ENCODE measurements at regions not wholly inside any gene's neighbourhood (a gene's known extent, or its start where the extent isn't known, plus 50 kb on each side); places are given as distances from the start of the nearest gene placed in this dataset.

GRCh38 chr6:165987483-165988301, 180.0 kb downstream of the TBXT start:
- DNase-seq (ENCODE audit: low read depth in 3 of 3, low spot score in 2 of 3) = no peak

DNA sequence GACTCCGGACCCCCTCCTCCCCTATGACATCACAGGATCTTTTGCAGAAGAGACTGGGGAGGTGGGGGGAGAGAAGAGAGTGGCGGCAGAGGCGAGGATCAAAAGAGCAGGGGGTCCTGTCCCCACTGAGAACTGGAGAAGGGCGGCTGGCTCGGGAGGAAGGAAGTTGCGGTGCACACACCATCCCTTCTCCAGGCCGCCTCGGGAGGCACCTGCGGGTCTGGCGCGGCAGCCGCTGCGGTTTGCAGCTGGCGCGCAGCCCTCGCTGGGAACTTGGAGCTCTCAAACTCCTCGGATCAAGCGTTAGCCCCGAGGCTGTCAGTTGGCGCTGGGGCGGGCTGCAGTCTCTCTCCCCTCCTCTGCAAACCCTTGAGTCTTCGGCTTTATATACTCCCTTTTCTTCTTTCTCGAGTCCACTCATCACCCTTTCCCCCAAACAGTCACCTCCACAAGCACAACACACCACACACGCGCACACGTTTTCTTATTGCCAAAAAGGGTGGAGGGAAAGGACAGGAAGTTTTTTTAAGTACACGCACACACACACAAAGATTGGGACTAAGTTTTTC, 180.7 kb downstream of the TBXT start:
- DNase-seq (ENCODE audit: low read depth in 3 of 3, low spot score in 2 of 3) = no peak

DNA sequence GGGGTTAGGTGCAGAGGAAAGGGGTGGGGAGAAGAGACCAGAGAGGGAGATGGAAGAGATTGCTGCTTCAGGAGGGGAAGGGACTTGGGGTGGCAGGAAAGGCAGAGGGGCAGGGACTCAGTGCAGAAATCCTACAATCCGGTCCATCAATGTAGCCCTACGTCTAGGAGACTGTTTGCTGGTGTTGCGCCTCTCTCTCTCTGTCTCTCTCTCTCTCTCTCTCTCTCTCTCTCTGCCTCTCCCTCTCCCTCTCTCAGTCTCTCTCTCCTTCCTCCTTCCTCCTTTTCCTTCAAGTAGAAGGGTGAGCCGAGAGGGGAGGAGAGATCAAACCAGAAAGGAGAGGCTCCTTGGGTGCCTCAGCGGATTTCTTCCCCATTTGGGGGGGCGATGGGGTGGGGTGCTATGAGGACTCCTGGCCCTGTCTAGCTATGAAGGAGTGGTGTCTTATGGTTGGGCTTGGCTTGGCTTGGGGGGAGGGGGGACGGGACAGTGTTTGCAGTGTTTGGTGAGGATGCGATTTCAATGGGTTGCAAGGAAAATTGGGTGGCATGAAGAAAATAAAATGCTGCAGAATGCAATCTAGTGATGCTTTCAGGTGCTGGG, 181.2 kb downstream of the TBXT start:
- no peak for DNase-seq (ENCODE audit: low read depth in 3 of 3, low spot score in 2 of 3)

DNA sequence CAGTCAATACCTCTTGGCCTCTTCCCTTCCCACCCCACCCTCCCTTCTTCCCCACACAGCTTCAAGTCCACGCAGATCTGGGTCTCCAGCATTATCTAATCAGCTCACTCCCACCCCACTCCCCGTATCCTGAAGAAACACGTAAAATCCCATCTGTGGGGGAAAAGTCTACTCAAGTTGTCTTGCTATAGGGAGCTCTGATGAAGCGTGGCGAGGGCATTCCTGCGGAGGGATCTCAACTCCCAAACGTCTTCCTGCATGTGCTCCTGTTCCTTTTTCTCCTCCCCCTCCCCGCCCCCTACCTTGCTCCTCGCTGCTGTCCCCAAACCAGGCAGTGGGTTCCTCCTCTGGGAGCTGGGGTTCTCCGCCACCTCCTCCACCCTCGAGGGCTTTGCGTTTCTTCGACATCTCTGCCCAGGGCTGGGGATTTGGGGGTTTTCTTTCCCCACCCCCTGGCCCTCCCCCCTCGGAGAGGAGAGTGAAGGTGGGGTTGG, 181.8 kb downstream of the TBXT start:
- DNase-seq (ENCODE audit: low read depth in 3 of 3, low spot score in 2 of 3) = no peak

- no peak for DNase-seq (ENCODE audit: low read depth in 3 of 3, low spot score in 2 of 3)
Observed at GRCh38 chr6:165985281-165985805, 182.3 kb downstream of the TBXT start.

DNA sequence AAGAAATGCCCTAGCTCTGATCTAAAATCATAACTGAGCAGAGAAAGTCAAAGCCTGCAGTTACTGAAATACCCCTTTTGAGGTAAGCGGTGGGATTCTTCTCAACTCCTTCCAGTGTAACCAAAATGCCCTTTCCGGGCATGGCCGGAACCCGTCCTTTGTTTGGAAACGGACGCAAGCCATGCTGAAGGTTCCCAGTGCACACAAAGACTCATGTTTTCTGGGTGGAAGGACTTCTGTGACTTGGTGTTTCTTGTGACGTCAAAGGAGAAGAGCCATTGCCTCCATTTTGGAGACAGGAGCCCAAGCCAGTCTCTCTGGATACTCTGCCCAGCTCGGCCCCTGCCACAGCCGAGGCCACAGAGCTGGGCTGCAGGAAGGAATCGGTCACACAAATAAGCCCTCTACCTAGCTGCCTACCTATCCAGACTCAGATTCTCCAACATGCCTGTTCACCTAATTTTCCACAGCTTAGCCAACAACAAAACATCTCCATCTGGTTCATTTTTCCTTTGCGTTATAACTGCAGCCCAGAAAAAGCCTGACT, 182.8 kb downstream of the TBXT start:
- no peak for DNase-seq (ENCODE audit: low read depth in 3 of 3, low spot score in 2 of 3)

- DNase-seq (ENCODE audit: low read depth in 3 of 3, low spot score in 2 of 3) = no peak
Observed at GRCh38 chr6:165983112-165984072, 184.3 kb downstream of the TBXT start.

DNA sequence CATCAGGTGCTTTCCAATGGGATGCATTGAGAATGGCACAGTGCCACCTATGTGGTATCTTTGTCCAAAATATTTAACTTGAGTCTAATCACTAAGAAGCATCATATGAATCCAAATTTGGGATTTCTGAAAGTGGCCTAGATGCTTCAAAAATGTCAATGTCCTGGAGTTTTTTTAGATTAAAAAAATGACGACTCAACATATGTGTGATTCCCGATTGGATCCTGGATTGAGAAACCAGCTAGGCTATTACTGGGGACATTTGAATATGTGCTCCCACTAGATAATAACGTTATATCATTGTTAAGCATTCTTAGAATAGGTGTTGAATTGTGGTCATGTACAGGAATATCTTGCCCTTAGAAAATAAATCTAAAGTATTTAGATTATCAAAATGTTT, 189.2 kb downstream of the TBXT start:
- DNase-seq (ENCODE audit: low read depth in 3 of 3, low spot score in 2 of 3) = no peak

- DNase-seq (ENCODE audit: low read depth in 3 of 3, low spot score in 2 of 3) = no peak
Observed at GRCh38 chr6:165976684-165977083, 191.0 kb downstream of the TBXT start.

- no peak for DNase-seq (ENCODE audit: low read depth in 3 of 3, low spot score in 2 of 3)
Observed at GRCh38 chr6:165974817-165975216, 192.8 kb downstream of the TBXT start.

GRCh38 chr6:165973473-165973872, 194.2 kb downstream of the TBXT start:
- no peak for DNase-seq (ENCODE audit: low read depth in 3 of 3, low spot score in 2 of 3)

GRCh38 chr6:165972139-165972802, 195.4 kb downstream of the TBXT start:
- no peak for DNase-seq (ENCODE audit: low read depth in 3 of 3, low spot score in 2 of 3)

DNA sequence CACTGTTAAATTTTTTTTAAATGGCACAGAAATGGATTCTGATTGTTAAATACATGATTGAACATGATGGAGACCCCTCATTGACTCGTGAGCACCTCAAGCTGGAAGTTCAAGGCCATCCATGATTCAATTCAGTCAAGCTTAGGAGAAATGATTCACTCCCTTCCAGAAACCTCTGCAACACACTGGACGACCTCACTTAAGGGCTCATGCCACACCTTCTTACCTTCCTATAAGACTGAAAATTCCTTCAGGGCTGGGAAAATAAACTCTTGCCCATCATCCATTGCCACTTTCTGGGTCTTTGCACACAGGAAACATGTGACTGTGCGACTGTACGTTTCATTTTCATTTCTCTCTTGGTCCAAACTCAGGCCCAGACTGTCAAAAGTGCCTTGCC, 196.4 kb downstream of the TBXT start:
- no peak for DNase-seq (ENCODE audit: low read depth in 3 of 3, low spot score in 2 of 3)

GRCh38 chr6:165970001-165970400, 197.7 kb downstream of the TBXT start:
- DNase-seq (ENCODE audit: low read depth in 3 of 3, low spot score in 2 of 3) = no peak

DNA sequence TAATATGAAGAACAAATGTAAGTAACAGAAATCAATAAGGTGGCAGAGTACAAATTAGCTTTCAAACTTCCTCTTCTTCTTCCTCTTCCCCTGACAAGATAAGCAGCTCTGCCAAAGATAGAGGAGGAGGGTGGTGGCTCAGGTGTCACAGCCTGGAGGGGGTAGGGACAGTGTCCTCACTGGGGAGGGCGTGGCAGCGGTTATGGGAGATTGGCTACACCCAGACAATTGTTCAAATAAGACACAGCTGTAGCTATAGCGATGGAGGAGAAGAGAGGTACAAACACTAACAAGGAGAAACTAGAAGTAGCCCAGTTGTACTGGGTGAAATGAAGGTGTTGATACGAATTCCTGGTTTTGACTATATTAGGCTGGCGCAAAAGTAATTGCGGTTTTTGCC, 198.5 kb downstream of the TBXT start:
- DNase-seq (ENCODE audit: low read depth in 3 of 3, low spot score in 2 of 3) = no peak

- no peak for DNase-seq (ENCODE audit: low read depth in 3 of 3, low spot score in 2 of 3)
Observed at GRCh38 chr6:165968408-165968807, 199.2 kb downstream of the TBXT start.

DNA sequence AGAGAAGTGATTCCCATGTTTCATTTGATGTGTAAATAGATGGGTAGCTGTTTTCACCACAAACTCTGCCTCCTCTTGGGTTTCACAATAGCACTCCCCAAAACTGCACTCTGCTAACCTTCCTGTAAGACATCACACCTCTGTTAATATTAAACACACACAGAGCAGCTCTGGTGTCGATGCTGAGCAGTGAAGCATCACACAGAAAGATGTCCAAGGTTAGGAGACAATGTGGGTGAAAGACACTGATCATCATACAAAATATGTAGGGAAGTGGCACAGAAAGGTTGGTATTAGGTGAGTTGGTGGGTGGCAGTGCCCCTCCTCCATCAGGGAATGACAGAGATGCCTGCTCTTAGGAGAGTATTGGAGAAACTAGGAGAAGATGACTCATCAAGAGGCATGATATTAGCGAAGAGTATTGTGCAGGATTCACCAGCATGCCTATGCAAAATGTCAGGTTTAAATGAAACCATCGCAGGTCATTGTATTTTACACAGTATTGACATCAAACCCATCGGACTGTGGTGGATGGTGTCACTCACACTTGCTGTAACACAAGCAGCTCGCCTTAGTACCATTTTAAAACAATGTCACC, 199.7 kb downstream of the TBXT start:
- DNase-seq (ENCODE audit: low read depth in 3 of 3, low spot score in 2 of 3) = no peak

- no peak for DNase-seq (ENCODE audit: low read depth in 3 of 3, low spot score in 2 of 3)
Observed at GRCh38 chr6:165963750-165964149, 203.9 kb downstream of the TBXT start.

- DNase-seq (ENCODE audit: low read depth in 3 of 3, low spot score in 2 of 3) = no peak
Observed at GRCh38 chr6:165962366-165962765, 205.3 kb downstream of the TBXT start.
